ENCODE measurements at regions not wholly inside any gene's neighbourhood (a gene's known extent, or its start where the extent isn't known, plus 50 kb on each side); places are given as distances from the start of the nearest gene placed in this dataset.

DNA sequence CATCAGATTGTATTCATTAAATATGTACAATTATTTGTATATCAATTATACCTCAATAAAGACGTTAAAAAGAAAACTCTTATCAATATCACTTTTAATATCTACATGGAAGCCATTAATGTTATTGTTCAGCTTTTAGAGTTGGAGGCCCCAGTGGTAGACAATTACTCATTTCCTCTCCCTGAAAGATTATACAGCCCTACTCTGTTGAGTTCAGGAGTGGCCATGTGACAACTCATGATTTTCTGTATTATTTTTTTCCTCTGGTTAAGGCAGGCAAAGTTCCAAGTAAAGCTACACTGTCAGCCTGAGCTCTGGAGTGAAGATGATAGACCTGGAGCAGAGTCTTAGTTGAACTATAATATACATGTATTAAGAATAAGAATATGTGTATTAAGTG is 247.9 kb upstream of the B3GALT2 start:
- TF ChIP-seq PAX5 (IDR thresholded peaks at IDR 0.05; ENCODE audit: insufficient read depth, low read length, severe bottlenecking) (no peak), POU2F2 (IDR thresholded peaks at IDR 0.05; ENCODE audit: low read depth, low read length) (no peak), TAF1 (IDR thresholded peaks at IDR 0.05; ENCODE audit: low read depth, low read length) (no peak), SPI1 (IDR thresholded peaks at IDR 0.05; ENCODE audit: low read depth, low read length) (no peak), POLR2AphosphoS5 (IDR thresholded peaks at IDR 0.05; ENCODE audit: low read depth, low read length) (no peak), POLR2A (IDR thresholded peaks at IDR 0.05; ENCODE audit: low read depth, low read length) (no peak)
- no peak for FAIRE-seq
- no peak for DNase-seq (ENCODE audit: insufficient read length, low spot score)

DNA sequence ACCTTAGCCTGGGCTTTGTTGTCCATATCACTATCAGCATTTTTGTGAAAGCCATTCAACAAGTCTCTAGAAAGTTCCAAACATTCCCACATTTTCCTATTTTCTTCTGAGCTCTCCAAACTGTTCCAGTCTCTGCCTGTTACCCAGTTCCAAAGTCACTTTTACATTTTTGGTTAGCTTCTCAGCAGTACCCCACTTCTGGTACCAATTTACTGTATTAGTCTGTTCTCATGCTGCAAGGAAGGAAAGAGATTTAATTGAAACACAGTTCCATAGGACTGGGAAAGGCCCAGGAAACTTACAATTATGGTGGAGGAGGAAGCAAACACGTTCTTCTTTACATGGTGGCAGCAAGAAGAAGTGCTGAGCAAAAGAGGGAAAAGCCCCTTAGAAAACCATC is 247.2 kb upstream of the B3GALT2 start:
- TF ChIP-seq PAX5 (IDR thresholded peaks at IDR 0.05; ENCODE audit: insufficient read depth, low read length, severe bottlenecking) (no peak), POLR2A (IDR thresholded peaks at IDR 0.05; ENCODE audit: low read depth, low read length) (no peak), TAF1 (IDR thresholded peaks at IDR 0.05; ENCODE audit: low read depth, low read length) (no peak), SPI1 (IDR thresholded peaks at IDR 0.05; ENCODE audit: low read depth, low read length) (no peak), POLR2AphosphoS5 (IDR thresholded peaks at IDR 0.05; ENCODE audit: low read depth, low read length) (no peak), POU2F2 (IDR thresholded peaks at IDR 0.05; ENCODE audit: low read depth, low read length) (no peak)
- DNase-seq (ENCODE audit: insufficient read length, low spot score) (no peak), FAIRE-seq (no peak)

DNA sequence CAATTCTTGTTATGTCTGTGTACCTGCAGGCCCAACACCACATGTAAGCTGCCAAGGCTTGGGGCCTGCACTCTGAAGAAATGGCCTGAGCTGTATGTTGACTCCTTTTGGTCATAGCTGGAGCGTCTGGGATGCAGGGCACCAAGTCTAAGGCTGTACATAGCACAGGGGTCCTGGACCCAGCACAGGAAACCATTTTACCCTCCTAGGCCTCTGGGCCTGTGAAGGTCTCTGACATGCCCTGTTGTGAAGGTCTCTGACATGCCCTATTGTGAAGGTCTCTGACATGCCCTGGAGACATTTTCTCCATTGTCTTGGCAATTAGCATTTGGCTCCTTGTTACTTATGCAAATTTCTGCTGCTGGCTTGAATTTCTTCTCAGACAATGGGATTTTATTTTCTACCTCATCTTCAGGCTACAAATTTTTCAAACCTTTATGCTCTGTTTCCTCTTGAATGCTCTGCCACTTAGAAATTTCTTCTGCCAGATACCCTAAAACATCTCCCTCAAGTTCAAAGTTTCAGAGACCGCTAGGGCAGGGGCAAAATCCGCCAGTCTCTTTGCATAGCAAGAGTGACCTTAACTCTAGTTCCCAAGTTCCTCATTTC is 246.7 kb upstream of the B3GALT2 start:
- no peak for TF ChIP-seq SPI1 (IDR thresholded peaks at IDR 0.05; ENCODE audit: low read depth, low read length)
- no peak for TF ChIP-seq POLR2A (IDR thresholded peaks at IDR 0.05; ENCODE audit: low read depth, low read length)
- no peak for TF ChIP-seq PAX5 (IDR thresholded peaks at IDR 0.05; ENCODE audit: insufficient read depth, low read length, severe bottlenecking)
- TF ChIP-seq TAF1 (IDR thresholded peaks at IDR 0.05; ENCODE audit: low read depth, low read length): no peak
- TF ChIP-seq POU2F2 (IDR thresholded peaks at IDR 0.05; ENCODE audit: low read depth, low read length): no peak
- TF ChIP-seq POLR2AphosphoS5 (IDR thresholded peaks at IDR 0.05; ENCODE audit: low read depth, low read length): no peak
- FAIRE-seq (no peak), DNase-seq (ENCODE audit: insufficient read length, low spot score) (no peak)

DNA sequence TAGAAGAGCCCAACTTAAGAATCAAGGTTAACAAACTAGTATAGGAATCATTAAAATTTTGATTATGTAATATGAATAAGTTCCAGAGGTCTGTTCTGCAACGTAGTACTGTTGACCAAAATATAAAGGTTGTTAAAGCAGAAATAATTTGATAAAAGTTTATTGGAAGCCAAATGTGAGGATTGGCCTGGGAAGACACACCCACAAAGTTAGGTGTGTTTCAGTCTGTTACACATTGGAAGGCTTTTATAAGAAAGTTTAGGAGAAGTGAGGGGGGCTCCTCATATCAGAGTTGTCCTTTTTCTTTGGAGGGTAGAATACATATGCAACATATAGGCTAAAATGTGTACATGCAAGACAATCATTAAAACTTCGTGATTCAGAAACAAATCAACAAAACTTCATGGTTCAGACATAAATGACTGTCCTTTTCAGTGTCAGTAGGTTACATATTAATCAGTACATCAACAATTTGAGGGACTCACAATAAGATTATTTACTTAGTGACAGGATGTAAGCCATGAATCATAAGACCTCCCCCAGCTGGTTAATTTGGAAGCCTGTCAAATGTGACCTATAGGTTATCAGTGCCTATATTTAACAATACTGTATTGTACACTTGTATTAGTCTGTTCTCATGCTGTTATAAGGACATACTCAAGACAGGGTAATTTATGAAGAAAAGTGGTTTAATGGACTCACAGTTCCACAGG is 245.0 kb upstream of the B3GALT2 start:
- TF ChIP-seq POU2F2 (IDR thresholded peaks at IDR 0.05; ENCODE audit: low read depth, low read length): no peak
- FAIRE-seq: no peak
- DNase-seq (ENCODE audit: insufficient read length, low spot score): no peak

DNA sequence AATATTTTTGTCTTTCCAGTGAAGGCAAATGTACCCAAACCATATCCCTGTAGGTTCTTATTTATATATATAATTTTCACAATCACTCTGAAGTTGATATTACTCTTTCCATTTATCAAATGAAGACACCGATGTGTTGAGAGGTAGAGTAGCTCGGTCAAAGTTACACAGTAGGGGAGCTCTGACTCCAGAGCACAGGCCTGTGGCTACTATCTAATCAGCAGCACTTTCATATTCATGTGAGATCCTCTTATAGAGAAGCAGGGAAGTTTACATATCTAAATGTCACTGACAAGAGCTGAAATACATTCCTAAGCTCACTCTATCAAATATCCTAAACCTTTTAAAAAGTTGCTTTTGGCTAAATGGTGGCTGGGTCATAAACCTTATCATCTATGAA is 241.1 kb upstream of the B3GALT2 start:
- TF ChIP-seq SPI1 (IDR thresholded peaks at IDR 0.05; ENCODE audit: low read depth, low read length) (no peak), POLR2A (IDR thresholded peaks at IDR 0.05; ENCODE audit: low read depth, low read length) (no peak), TAF1 (IDR thresholded peaks at IDR 0.05; ENCODE audit: low read depth, low read length) (no peak), POU2F2 (IDR thresholded peaks at IDR 0.05; ENCODE audit: low read depth, low read length) (no peak), POLR2AphosphoS5 (IDR thresholded peaks at IDR 0.05; ENCODE audit: low read depth, low read length) (no peak), PAX5 (IDR thresholded peaks at IDR 0.05; ENCODE audit: insufficient read depth, low read length, severe bottlenecking) (no peak)
- FAIRE-seq (no peak), DNase-seq (ENCODE audit: insufficient read length, low spot score) (no peak)

DNA sequence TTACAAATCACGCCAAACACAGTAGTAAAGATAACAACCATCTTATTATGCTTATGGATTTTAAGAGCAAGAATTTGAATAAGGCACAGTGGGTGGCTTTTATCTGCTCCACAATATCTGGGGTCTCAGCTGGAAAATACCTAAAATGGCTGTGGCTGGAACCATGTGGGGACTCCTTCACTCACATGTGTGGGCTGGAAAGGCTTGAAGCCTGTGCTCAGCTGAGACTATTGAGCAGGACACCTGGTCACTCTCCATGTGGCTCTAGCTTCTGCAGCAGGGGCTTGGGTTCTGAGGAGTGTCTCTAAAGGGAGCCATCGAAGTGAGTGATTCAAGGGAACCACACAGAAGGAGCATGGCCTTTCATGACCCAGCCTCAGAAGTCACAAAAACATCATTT is 239.6 kb upstream of the B3GALT2 start:
- TF ChIP-seq TAF1 (IDR thresholded peaks at IDR 0.05; ENCODE audit: low read depth, low read length): no peak
- no peak for TF ChIP-seq PAX5 (IDR thresholded peaks at IDR 0.05; ENCODE audit: insufficient read depth, low read length, severe bottlenecking)
- no peak for TF ChIP-seq SPI1 (IDR thresholded peaks at IDR 0.05; ENCODE audit: low read depth, low read length)
- TF ChIP-seq POU2F2 (IDR thresholded peaks at IDR 0.05; ENCODE audit: low read depth, low read length): no peak
- TF ChIP-seq POLR2A (IDR thresholded peaks at IDR 0.05; ENCODE audit: low read depth, low read length): no peak
- no peak for TF ChIP-seq POLR2AphosphoS5 (IDR thresholded peaks at IDR 0.05; ENCODE audit: low read depth, low read length)
- no peak for FAIRE-seq

DNA sequence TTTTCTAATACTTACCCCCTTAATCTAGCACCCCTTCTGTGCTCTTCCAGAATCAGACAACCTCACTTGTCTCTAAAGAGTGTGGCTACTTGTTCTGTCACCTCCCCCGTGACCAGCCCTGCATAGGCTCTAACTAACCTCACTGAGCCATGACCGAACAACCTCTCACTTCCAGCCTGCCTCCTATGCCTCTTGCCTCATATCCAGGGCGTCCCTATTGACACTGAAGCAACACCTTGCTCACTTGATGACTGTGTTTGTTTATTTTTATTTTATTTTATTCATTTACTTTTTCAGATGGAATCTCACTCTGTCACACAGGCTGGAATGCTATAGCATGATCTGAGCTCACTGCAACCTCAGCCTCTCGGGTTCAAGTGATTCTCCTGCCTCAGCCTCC is 235.1 kb upstream of the B3GALT2 start:
- FAIRE-seq (no peak), DNase-seq (ENCODE audit: insufficient read length, low spot score) (no peak)
- no peak for TF ChIP-seq SPI1 (IDR thresholded peaks at IDR 0.05; ENCODE audit: low read depth, low read length)
- TF ChIP-seq PAX5 (IDR thresholded peaks at IDR 0.05; ENCODE audit: insufficient read depth, low read length, severe bottlenecking): no peak
- no peak for TF ChIP-seq POLR2A (IDR thresholded peaks at IDR 0.05; ENCODE audit: low read depth, low read length)
- no peak for TF ChIP-seq POLR2AphosphoS5 (IDR thresholded peaks at IDR 0.05; ENCODE audit: low read depth, low read length)
- no peak for TF ChIP-seq TAF1 (IDR thresholded peaks at IDR 0.05; ENCODE audit: low read depth, low read length)
- TF ChIP-seq POU2F2 (IDR thresholded peaks at IDR 0.05; ENCODE audit: low read depth, low read length): no peak

More for the DNA sequence above, 239.6 kb upstream of the B3GALT2 start:
- DNase-seq (ENCODE audit: insufficient read length, low spot score): no peak

DNA sequence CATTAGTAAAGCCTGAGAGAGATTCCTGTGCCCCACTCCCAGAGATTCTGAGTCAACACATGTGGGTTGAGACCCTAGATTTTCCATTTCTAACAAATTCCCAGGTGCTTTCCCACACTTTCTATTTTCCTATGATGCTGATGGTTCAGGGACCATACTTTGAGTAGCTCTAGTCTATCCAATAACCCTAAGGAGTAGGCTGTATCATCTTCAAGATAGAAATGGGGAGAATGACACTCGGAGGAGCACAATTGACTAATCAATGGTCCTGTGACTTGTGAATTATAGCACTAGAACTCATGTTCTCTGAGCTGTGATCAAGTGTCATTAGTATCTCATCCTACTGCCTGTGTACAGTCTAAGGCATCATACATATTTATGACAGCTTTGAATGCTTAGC is 232.9 kb upstream of the B3GALT2 start:
- DNase-seq (ENCODE audit: insufficient read length, low spot score) (no peak), FAIRE-seq (no peak)
- no peak for TF ChIP-seq SPI1 (IDR thresholded peaks at IDR 0.05; ENCODE audit: low read depth, low read length)
- no peak for TF ChIP-seq POLR2A (IDR thresholded peaks at IDR 0.05; ENCODE audit: low read depth, low read length)
- no peak for TF ChIP-seq PAX5 (IDR thresholded peaks at IDR 0.05; ENCODE audit: insufficient read depth, low read length, severe bottlenecking)
- no peak for TF ChIP-seq POLR2AphosphoS5 (IDR thresholded peaks at IDR 0.05; ENCODE audit: low read depth, low read length)
- no peak for TF ChIP-seq TAF1 (IDR thresholded peaks at IDR 0.05; ENCODE audit: low read depth, low read length)
- TF ChIP-seq POU2F2 (IDR thresholded peaks at IDR 0.05; ENCODE audit: low read depth, low read length): no peak

DNA sequence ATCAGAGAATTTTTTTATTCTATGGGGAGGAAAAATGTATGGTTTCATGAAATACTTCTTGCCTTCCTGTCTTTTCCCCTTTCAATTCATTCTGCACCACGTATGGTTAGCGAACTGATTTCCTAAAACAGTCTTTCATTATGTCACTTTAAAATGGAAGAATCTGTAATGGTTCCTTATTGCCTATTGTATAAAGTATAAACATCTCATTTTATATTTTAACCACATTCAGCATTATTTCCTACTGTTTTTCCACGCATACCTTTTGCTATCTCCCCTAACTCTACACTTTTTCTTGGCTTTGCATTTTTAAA is 232.3 kb upstream of the B3GALT2 start:
- TF ChIP-seq POLR2AphosphoS5 (IDR thresholded peaks at IDR 0.05; ENCODE audit: low read depth, low read length) (no peak), TAF1 (IDR thresholded peaks at IDR 0.05; ENCODE audit: low read depth, low read length) (no peak), POU2F2 (IDR thresholded peaks at IDR 0.05; ENCODE audit: low read depth, low read length) (no peak), SPI1 (IDR thresholded peaks at IDR 0.05; ENCODE audit: low read depth, low read length) (no peak), POLR2A (IDR thresholded peaks at IDR 0.05; ENCODE audit: low read depth, low read length) (no peak), PAX5 (IDR thresholded peaks at IDR 0.05; ENCODE audit: insufficient read depth, low read length, severe bottlenecking) (no peak)
- FAIRE-seq: no peak
- no peak for DNase-seq (ENCODE audit: insufficient read length, low spot score)
